PC-9 (cell line): ENCODE measurements at regions not wholly inside any gene's neighbourhood (a gene's known extent, or its start where the extent isn't known, plus 50 kb on each side); places are given as distances from the start of the nearest gene placed in this dataset.

ENCODE experiments used
- BruUV-seq: library from RNA; stranded (reverse); fragments of 400-500 nt; replicated peaks from 2 replicates; lab custom pipeline; 2021; lab: Mats Ljungman, UMichigan
- CTCF ChIA-PET: fragments of 300-600 bp; sonication (Branson Sonifier 250); formaldehyde crosslinking; loops from one replicate; lab custom pipeline; 2022; ENCODE audit warnings: antibody characterized with exemption; lab: Charles Lee
- POLR2A ChIA-PET: fragments of 300-600 bp; sonication (Branson Sonifier 250); formaldehyde crosslinking; loops from one replicate; lab custom pipeline; 2022; ENCODE audit warnings: antibody characterized with exemption; ENCODE audit not compliant: unreplicated experiment; lab: Charles Lee
- DNase-seq, 2 experiments: peaks; one replicate each; pipeline versions ENCODE4 v3.0.0 to v3.0.0-alpha.2; 2015 to 2022; ENCODE audit warnings: mixed read lengths in 1 of 2
- H2AFZ ChIP-seq: fragments of 200-600 bp; sonication (generic); 2 replicates; pipeline ENCODE4 v1.8.1; 2017; ENCODE audit warnings: antibody characterized with exemption
- H3F3A ChIP-seq: fragments of 200-600 bp; sonication (generic); 2 replicates; pipeline ENCODE4 v1.8.1; 2017; ENCODE audit warnings: antibody characterized with exemption, mild to moderate bottlenecking, low read depth; ENCODE audit not compliant: insufficient read depth
- H3K27ac ChIP-seq: fragments of 200-600 bp; sonication (generic); 2 replicates; pipeline ENCODE4 v1.6.1; 2016; ENCODE audit warnings: mixed run types
- H3K27me3 ChIP-seq: fragments of 200-600 bp; sonication (generic); 2 replicates; pipeline ENCODE4 v1.6.1; 2016; ENCODE audit warnings: low read depth, mixed run types; ENCODE audit not compliant: insufficient read depth
- H3K36me3 ChIP-seq: fragments of 200-600 bp; sonication (generic); 2 replicates; pipeline ENCODE4 v1.6.1; 2016; ENCODE audit warnings: low read depth, mixed run types
- H3K4me1 ChIP-seq: fragments of 200-600 bp; sonication (generic); replicated peaks from 2 replicates; pipeline ENCODE4 v1.6.1; 2016; ENCODE audit warnings: mixed run types; ENCODE audit not compliant: insufficient read depth
- H3K4me2 ChIP-seq: fragments of 200-600 bp; sonication (generic); 2 replicates; pipeline ENCODE4 v1.6.1; 2017; ENCODE audit warnings: mixed run types
- H3K4me3 ChIP-seq: fragments of 200-600 bp; sonication (generic); 2 replicates; pipeline ENCODE4 v1.6.1; 2016; ENCODE audit warnings: mixed run types
- H3K79me2 ChIP-seq: fragments of 200-600 bp; sonication (generic); 2 replicates; pipeline ENCODE4 v1.6.1; 2017; ENCODE audit warnings: low read depth, mixed run types
- H3K9me2 ChIP-seq: fragments of 200-600 bp; sonication (generic); 2 replicates; pipeline ENCODE4 v1.8.1; 2017; ENCODE audit warnings: mild to moderate bottlenecking; ENCODE audit not compliant: insufficient read depth
- H3K9me3 ChIP-seq: fragments of 200-600 bp; sonication (generic); 2 replicates; pipeline ENCODE4 v1.8.1; 2016; ENCODE audit warnings: low read depth; ENCODE audit not compliant: insufficient read depth
- H4K20me1 ChIP-seq: fragments of 200-600 bp; sonication (generic); 2 replicates; pipeline ENCODE4 v1.8.1; 2017; ENCODE audit not compliant: insufficient read depth
- EZH2 ChIP-seq: fragments of 200-600 bp; sonication (generic); IDR thresholded peaks from 2 replicates; pipeline ENCODE4 v1.8.0; 2017; ENCODE audit warnings: antibody characterized with exemption, low read depth
- intact Hi-C: fragments of 100-400 bp; cut with micrococcal nuclease; formaldehyde crosslinking; loops from one replicate; pipeline ENCODE4 v1.10.0; 2022; ENCODE audit not compliant: unreplicated experiment
- TF ChIP-seq, protein P1 (sequence below): fragments of 200-600 bp; sonication (generic); conservative IDR thresholded peaks from 2 replicates; pipeline ENCODE4 v1.6.1; 2017; ENCODE audit warnings: mixed run types, antibody characterized with exemption, mild to moderate bottlenecking, moderate library complexity

GRCh38 chr2:187917535-187917934 is 363.3 kb upstream of the TFPI start:
- intact Hi-C loops: no loop called here
- Histone ChIP-seq H3K4me3 (no peak overlapping the region), H3K4me2 (no peak overlapping the region), H3K4me1 (no peaks in the 10 kb centered on the region), H3K79me2 (no peaks in the 10 kb centered on the region), H3K9me2 (no peaks in the 10 kb centered on the region), H3F3A (no peaks in the 10 kb centered on the region), H3K9me3 (no peaks in the 10 kb centered on the region), H3K27me3 (no peaks in the 10 kb centered on the region), H3K27ac (no peak overlapping the region), H3K36me3 (no peaks in the 10 kb centered on the region), H2AFZ (no peak overlapping the region), H4K20me1 (no peaks in the 10 kb centered on the region)
- ChIA-PET POLR2A (no interaction called here), CTCF (no interaction called here)
- no TSS peak for BruUV-seq
- TF ChIP-seq, protein P1, sequence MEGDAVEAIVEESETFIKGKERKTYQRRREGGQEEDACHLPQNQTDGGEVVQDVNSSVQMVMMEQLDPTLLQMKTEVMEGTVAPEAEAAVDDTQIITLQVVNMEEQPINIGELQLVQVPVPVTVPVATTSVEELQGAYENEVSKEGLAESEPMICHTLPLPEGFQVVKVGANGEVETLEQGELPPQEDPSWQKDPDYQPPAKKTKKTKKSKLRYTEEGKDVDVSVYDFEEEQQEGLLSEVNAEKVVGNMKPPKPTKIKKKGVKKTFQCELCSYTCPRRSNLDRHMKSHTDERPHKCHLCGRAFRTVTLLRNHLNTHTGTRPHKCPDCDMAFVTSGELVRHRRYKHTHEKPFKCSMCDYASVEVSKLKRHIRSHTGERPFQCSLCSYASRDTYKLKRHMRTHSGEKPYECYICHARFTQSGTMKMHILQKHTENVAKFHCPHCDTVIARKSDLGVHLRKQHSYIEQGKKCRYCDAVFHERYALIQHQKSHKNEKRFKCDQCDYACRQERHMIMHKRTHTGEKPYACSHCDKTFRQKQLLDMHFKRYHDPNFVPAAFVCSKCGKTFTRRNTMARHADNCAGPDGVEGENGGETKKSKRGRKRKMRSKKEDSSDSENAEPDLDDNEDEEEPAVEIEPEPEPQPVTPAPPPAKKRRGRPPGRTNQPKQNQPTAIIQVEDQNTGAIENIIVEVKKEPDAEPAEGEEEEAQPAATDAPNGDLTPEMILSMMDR: no peak
- TF ChIP-seq EZH2: no peak
- no peak for DNase-seq

DNA sequence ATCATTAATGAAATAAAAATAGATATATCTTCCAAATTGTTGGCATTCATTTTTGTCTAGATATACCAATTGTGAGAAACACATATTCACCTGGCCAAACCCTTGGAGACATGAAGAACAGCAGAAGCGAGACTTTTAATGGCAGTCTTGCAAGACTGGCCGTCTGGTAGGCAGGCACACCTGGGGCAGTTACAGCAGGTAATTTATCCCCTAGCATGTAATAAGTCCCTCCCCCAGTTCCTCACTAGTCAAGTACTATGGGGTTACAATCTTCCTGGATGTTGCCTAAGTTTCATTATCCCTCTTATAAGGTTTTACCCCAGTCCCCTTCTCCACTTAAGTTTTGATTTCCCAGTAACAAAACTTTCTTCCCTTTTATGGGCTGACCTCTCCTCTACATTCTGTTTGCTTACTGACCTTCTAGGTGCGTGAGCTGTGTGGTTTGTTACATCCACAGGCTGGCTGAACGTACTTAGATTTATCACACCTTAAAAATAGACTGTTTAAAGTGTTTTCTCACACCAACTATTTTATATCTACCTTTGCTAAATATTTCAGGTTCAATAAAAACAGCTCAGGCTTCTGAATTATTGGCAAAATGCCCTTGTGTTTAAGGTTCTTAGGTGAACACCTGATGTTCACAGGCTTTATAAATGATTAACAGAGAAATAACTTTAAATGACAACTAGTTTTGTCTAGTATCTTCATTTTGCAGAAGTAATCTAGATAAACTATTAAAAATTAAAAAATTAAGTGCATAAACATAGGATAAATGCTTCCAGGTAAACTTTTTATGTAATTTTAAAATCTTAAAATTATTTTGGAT is 365.0 kb upstream of the TFPI start:
- intact Hi-C loops: no loop called here
- Histone ChIP-seq H3K4me1 (no peaks in the 10 kb centered on the region), H3K4me3 (no peak overlapping the region), H3K36me3 (no peaks in the 10 kb centered on the region), H3K79me2 (no peaks in the 10 kb centered on the region), H3K27ac (no peak overlapping the region), H2AFZ (no peak overlapping the region), H3K9me2 (no peaks in the 10 kb centered on the region), H3F3A (no peaks in the 10 kb centered on the region), H4K20me1 (no peaks in the 10 kb centered on the region), H3K9me3 (no peaks in the 10 kb centered on the region), H3K27me3 (no peaks in the 10 kb centered on the region), H3K4me2 (no peak overlapping the region)
- BruUV-seq: no TSS peak
- CTCF ChIA-PET: no interaction called here
- TF ChIP-seq EZH2: no peak
- TF ChIP-seq, protein P1: no peak
- DNase-seq: no peak
- POLR2A ChIA-PET: no interaction called here

GRCh38 chr2:187920511-187920910 is 366.3 kb upstream of the TFPI start:
- H3K79me2 ChIP-seq: no peaks in the 10 kb centered on the region
- intact Hi-C loops: no loop called here
- TF ChIP-seq, protein P1: no peak
- no peak for TF ChIP-seq EZH2

More at GRCh38 chr2:187920511-187920910, 366.3 kb upstream of the TFPI start:
- no peaks in the 10 kb centered on the region for H3F3A ChIP-seq
- H3K4me3 ChIP-seq: no peak overlapping the region
- no peaks in the 10 kb centered on the region for H3K4me1 ChIP-seq
- ChIA-PET POLR2A (no interaction called here), CTCF (no interaction called here)
- H3K27ac ChIP-seq: no peak overlapping the region
- H3K36me3 ChIP-seq: no peaks in the 10 kb centered on the region
- no TSS peak for BruUV-seq
- no peaks in the 10 kb centered on the region for H3K27me3 ChIP-seq
- no peak overlapping the region for H2AFZ ChIP-seq
- no peaks in the 10 kb centered on the region for H3K9me2 ChIP-seq
- no peak overlapping the region for H3K4me2 ChIP-seq
- no peaks in the 10 kb centered on the region for H3K9me3 ChIP-seq
- no peak for DNase-seq
- no peaks in the 10 kb centered on the region for H4K20me1 ChIP-seq
